NCI-H748 (cell line): ENCODE measurements at regions not wholly inside any gene's neighbourhood (a gene's known extent, or its start where the extent isn't known, plus 50 kb on each side); places are given as distances from the start of the nearest gene placed in this dataset.

Experiments
- DNase-seq: peaks from one replicate; lab custom pipeline; 2025; ENCODE audit not compliant: unreplicated experiment; lab: John Stamatoyannopoulos, UW

- DNase-seq, result peak; percentile 24
These were observed 76.5 kb upstream of the ADRB1 start for GRCh38 chr10:113967126-113967525.

DNA sequence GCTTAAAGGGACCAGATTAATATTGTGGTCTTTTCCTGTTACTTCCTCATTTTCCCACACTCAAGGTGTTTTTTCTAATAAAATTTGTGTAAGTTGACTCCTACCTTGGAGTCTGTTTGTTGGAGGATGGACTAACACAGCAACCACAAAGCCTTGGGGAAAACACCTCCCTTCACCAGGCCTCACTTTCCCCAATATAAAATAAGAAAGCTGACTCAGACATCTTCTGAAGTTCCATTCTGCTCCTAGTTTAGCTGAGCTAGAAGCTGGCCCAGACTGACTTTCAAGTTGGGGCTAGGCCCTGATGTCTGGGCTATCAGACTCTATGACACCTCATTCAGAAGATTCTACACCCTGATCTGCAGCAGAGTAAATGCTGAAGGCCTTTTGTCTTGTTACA lies 73.0 kb upstream of the ADRB1 start:
- DNase-seq, result no peak

- no peak for DNase-seq
These were observed 72.2 kb upstream of the ADRB1 start for GRCh38 chr10:113971349-113971973.

GRCh38 chr10:113977174-113977573 lies 66.5 kb upstream of the ADRB1 start:
- DNase-seq, result no peak

GRCh38 chr10:113978802-113979201 lies 64.9 kb upstream of the ADRB1 start:
- DNase-seq, result no peak

DNA sequence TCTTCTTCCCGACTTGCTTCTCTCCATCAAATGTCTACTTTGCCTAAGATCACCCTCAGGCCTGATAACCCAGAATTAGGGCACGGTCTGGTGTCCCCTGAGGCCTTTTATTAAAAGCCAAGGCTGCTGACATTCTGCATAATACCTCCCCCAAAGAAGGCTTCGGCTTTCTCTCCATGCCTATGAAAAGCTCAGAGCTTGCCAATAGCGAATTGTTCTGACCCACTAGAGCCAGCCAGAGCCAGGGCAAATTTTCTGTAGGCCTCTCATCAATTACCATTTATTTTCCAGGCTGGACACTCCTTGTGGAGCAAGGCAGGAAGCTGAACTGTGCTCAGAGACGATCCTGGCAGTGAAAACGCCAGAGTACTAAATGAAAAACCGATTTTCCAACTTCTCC lies 64.3 kb upstream of the ADRB1 start:
- DNase-seq, result no peak

DNA sequence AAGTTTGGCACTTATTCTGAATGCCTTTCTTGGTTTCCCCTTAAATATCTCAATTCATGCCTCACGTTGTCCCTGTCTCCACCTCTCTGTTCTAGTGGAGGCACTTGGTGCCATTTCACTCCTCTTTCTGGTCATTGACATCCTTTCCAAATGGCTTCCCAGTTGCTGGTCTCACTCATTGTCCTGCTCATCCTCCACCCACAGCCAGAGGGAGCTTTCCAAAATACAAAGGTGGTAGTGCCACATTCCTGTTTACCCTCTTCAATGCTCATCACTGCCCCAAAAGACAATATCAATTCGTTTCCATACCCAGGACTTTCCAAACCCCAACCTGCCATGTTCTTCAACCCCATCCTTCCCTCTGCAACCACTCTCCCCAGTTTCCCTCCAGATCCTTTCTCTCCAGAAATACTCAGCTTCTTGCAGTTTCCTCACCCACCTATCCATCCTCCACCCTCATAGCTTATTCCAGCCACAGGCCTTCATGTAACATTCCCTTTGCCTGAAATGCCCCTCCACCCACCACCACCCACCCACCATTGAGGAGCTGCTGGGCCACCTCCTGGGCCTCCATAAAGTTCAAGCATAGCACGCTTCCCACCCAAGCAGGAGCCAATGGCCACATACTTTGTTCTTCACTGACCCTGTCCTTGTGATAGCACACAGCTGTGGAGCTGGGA lies 63.1 kb upstream of the ADRB1 start:
- DNase-seq, result peak; percentile 1

DNA sequence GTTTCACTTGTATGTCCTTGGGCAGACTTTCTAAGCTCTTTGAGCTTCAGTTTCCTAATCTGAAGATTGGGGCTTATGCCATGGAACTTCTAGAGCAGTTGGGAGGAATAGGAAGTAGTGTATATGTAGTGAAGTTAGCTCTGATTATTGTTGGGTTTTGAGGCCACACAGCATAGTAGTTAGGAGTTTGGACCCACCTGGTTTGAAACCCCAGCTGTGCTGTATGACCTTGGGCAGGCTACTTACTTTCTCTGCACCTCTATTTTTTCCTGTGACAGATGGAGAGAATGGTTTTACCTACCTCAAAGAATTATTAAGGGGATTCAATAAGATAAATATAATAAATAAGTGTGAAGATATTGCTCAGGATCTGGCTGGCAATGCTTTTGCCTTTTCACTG lies 61.4 kb upstream of the ADRB1 start:
- DNase-seq, result no peak

DNA sequence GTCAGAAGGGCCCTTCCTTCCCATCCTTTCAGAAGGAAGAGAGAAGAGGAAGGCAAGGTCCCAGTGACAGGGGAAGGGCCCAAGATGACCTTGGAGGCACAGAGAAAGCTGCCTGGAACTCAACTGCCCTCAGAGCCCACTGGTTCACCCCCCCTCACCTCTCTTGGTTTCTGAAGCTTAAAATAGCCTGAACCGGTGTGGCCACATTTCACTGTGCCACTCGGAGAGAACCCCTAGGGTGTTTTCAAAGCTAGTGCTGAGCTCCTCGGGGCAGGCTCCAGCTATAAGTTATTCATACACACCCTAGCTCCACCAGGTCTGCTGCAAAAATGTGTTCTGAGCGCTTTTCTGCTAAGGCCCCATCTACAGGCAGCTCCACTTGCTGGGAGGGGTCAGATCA lies 60.9 kb upstream of the ADRB1 start:
- DNase-seq, result no peak

GRCh38 chr10:113983552-113983951 lies 60.1 kb upstream of the ADRB1 start:
- DNase-seq, result no peak

DNA sequence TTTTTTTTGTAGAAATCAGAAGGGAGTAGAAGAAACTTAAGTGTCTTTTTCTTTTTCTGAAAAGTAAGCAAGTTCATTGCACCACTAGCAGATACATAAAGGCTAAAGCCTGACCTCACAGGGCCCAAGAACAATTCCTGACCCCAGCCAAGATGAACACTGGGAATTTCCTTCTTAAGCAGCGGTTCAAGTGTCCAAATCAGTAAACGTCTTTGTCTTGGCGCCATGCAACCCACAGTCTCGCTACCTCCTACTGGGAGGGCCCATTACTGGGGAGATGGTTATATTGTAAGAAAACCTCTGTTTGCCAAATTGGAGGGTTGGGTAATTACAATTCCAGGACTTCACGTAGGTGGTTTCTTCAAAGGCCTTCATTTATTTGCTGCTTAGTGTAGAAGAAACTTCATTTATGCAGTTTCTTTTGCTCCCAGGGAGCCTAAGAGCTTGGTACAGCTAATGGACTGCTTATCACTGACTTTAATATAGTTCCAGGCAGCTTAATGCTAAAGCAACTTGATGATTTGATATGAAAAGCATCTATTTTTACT lies 58.3 kb upstream of the ADRB1 start:
- no peak for DNase-seq

DNA sequence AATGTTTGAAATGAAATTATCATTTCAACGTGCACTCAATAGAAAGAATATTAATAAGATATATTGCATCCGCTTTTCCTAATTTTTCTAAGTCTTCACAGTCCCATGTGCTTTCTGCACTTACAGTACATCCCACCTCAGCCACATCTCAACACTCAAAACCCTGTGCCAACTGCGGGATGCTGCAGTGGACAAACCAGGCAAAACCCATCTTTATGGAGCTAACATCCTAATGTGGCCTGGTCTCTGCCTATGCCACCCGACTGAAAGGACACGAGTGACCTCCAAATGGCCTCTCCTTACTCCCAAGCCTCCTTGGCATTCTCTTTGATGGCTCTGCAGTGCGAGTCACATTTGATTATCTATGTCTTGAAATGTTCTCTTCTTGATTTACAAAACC lies 57.4 kb upstream of the ADRB1 start:
- DNase-seq, result no peak

DNA sequence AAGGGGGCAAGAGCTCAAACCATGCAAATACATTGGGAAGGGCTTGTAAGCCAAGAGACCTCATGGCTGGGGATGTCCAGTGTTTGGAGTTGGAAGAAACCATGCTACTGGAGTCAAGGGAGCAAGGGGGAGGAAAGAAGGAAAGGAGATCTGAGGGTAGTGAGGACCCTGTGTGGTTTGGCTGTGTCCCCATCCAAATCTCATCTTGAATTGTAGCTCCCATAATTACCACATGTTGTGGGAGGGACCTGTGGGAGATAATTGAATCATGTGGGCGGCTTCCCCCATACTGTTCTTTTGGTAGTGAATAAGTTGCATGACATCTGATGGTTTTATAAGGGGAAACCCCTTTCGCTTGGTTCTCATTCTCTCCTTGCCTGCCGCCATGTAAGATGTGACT lies 56.5 kb upstream of the ADRB1 start:
- no peak for DNase-seq

DNA sequence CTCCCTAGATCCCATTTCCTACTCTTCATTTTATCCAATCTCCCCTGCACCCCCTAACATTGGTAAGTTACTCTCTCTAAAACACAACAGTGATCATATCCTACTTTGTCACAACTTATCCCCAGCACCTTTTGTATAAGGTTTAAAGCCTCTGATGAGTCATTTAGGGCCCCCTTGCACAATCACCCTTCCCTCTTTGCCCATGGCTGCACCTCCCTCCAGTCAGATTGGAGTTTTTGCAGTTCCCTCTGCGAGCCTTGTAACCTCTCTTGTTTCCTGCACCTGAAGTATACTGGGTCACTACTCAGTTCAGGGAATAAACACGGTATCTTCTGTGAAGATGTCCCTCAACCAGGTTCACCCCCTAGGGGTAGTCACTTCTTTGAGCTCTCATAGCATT lies 55.9 kb upstream of the ADRB1 start:
- no peak for DNase-seq

DNA sequence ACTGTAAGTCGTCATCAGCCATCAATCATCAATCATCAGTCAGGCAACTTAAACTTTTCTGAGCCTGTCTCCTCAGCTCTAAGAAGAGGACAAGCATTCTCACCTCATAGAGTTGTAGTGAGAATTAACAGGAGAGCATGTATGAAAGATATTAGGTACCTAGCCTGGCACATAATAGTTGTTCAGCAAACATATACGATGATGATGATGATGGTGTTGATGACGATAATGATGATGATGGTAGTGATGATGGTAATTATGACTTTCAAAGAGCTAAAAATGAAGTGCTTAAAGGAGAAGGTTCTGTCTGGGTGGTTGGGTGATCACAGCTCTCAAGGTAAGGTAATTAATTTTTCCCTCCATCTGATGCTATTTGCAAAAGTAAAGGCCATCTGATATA lies 55.1 kb upstream of the ADRB1 start:
- no peak for DNase-seq

GRCh38 chr10:113991091-113991860 lies 52.4 kb upstream of the ADRB1 start:
- no peak for DNase-seq

GRCh38 chr10:113992471-113993011 lies 51.1 kb upstream of the ADRB1 start:
- no peak for DNase-seq

GRCh38 chr10:113993489-113993991 lies 50.1 kb upstream of the ADRB1 start:
- DNase-seq, result no peak
